ENCODE measurements at regions not wholly inside any gene's neighbourhood (a gene's known extent, or its start where the extent isn't known, plus 50 kb on each side); places are given as distances from the start of the nearest gene placed in this dataset.
A peak's percentile ranks its signal among the peaks of the same experiment; 100 is the strongest.

DNA sequence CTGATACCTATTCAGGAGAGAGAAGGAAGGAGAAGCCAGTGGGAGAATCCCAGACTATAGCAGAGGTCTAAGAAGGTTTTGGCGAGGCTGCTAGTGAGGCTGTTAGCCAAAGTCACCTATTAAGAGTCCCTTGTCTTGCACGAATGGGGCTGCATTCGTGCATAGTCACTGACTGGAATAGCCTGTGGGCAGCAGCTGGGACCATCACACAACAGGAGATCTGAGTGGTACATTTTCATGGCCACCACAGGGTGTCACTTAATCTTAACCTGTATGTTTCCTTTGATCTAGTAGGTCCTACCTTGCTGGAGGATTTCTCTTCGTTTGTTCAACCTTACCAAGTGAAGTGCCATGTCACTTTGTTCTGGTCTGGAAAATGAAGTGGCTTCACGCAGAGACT, 319.9 kb downstream of the BMPER start:
- H3K27ac Mint-ChIP-seq, result no peak overlapping the region; the same call in 1 of the 2 replicates
- peaks cover 4% of the 10 kb centered on the region for H3K27me3 Mint-ChIP-seq (ENCODE audit: low read depth)
- peaks cover 10% of the 10 kb centered on the region for H3K9me3 Mint-ChIP-seq
- ATAC-seq (peak; percentile 73), DNase-seq (ENCODE audit: low spot score) (no peak)
- H3K4me3 Mint-ChIP-seq, result no peak overlapping the region
- ChIA-PET CTCF (interaction anchor here (1.0 to 1.1 kb wide), 2 partner anchors 9 to 96 kb away, joined by 4 read pairs; no protein-coding TSS in a partner anchor), POLR2A (no interaction called here)
- no peak for TF ChIP-seq GRHL2 (CRISPR knock-in tag; IDR thresholded peaks at IDR 0.05; ENCODE audit: insufficient replicate concordance, severe bottlenecking)
- TF ChIP-seq, protein P1, sequence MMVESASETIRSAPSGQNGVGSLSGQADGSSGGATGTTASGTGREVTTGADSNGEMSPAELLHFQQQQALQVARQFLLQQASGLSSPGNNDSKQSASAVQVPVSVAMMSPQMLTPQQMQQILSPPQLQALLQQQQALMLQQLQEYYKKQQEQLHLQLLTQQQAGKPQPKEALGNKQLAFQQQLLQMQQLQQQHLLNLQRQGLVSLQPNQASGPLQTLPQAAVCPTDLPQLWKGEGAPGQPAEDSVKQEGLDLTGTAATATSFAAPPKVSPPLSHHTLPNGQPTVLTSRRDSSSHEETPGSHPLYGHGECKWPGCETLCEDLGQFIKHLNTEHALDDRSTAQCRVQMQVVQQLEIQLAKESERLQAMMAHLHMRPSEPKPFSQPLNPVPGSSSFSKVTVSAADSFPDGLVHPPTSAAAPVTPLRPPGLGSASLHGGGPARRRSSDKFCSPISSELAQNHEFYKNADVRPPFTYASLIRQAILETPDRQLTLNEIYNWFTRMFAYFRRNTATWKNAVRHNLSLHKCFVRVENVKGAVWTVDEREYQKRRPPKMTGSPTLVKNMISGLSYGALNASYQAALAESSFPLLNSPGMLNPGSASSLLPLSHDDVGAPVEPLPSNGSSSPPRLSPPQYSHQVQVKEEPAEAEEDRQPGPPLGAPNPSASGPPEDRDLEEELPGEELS (CRISPR knock-in tag; IDR thresholded peaks at IDR 0.05), result no peak
- TF ChIP-seq, protein P2, sequence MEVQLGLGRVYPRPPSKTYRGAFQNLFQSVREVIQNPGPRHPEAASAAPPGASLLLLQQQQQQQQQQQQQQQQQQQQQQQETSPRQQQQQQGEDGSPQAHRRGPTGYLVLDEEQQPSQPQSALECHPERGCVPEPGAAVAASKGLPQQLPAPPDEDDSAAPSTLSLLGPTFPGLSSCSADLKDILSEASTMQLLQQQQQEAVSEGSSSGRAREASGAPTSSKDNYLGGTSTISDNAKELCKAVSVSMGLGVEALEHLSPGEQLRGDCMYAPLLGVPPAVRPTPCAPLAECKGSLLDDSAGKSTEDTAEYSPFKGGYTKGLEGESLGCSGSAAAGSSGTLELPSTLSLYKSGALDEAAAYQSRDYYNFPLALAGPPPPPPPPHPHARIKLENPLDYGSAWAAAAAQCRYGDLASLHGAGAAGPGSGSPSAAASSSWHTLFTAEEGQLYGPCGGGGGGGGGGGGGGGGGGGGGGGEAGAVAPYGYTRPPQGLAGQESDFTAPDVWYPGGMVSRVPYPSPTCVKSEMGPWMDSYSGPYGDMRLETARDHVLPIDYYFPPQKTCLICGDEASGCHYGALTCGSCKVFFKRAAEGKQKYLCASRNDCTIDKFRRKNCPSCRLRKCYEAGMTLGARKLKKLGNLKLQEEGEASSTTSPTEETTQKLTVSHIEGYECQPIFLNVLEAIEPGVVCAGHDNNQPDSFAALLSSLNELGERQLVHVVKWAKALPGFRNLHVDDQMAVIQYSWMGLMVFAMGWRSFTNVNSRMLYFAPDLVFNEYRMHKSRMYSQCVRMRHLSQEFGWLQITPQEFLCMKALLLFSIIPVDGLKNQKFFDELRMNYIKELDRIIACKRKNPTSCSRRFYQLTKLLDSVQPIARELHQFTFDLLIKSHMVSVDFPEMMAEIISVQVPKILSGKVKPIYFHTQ (CRISPR knock-in tag; IDR thresholded peaks at IDR 0.05), result no peak
- TF ChIP-seq CREM (CRISPR knock-in tag; IDR thresholded peaks at IDR 0.05), result no peak
- TF ChIP-seq, protein P3, sequence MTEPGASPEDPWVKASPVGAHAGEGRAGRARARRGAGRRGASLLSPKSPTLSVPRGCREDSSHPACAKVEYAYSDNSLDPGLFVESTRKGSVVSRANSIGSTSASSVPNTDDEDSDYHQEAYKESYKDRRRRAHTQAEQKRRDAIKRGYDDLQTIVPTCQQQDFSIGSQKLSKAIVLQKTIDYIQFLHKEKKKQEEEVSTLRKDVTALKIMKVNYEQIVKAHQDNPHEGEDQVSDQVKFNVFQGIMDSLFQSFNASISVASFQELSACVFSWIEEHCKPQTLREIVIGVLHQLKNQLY (CRISPR knock-in tag; IDR thresholded peaks at IDR 0.05), result no peak
- TF ChIP-seq STAT6 (CRISPR knock-in tag; conservative IDR thresholded peaks at IDR 0.05; ENCODE audit: low read depth), result no peak
- TF ChIP-seq OVOL2 (CRISPR knock-in tag; IDR thresholded peaks at IDR 0.05; ENCODE audit: borderline replicate concordance), result no peak
- TF ChIP-seq, protein P4, sequence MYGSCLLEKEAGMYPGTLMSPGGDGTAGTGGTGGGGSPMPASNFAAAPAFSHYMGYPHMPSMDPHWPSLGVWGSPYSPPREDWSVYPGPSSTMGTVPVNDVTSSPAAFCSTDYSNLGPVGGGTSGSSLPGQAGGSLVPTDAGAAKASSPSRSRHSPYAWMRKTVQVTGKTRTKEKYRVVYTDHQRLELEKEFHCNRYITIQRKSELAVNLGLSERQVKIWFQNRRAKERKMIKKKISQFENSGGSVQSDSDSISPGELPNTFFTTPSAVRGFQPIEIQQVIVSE (CRISPR knock-in tag; IDR thresholded peaks at IDR 0.05; ENCODE audit: borderline replicate concordance), result no peak
- no peak for TF ChIP-seq ZNF232 (CRISPR knock-in tag; IDR thresholded peaks at IDR 0.05)
- no peak for TF ChIP-seq ZNF532 (CRISPR knock-in tag; IDR thresholded peaks at IDR 0.05; ENCODE audit: borderline replicate concordance)
- TF ChIP-seq, protein P5, sequence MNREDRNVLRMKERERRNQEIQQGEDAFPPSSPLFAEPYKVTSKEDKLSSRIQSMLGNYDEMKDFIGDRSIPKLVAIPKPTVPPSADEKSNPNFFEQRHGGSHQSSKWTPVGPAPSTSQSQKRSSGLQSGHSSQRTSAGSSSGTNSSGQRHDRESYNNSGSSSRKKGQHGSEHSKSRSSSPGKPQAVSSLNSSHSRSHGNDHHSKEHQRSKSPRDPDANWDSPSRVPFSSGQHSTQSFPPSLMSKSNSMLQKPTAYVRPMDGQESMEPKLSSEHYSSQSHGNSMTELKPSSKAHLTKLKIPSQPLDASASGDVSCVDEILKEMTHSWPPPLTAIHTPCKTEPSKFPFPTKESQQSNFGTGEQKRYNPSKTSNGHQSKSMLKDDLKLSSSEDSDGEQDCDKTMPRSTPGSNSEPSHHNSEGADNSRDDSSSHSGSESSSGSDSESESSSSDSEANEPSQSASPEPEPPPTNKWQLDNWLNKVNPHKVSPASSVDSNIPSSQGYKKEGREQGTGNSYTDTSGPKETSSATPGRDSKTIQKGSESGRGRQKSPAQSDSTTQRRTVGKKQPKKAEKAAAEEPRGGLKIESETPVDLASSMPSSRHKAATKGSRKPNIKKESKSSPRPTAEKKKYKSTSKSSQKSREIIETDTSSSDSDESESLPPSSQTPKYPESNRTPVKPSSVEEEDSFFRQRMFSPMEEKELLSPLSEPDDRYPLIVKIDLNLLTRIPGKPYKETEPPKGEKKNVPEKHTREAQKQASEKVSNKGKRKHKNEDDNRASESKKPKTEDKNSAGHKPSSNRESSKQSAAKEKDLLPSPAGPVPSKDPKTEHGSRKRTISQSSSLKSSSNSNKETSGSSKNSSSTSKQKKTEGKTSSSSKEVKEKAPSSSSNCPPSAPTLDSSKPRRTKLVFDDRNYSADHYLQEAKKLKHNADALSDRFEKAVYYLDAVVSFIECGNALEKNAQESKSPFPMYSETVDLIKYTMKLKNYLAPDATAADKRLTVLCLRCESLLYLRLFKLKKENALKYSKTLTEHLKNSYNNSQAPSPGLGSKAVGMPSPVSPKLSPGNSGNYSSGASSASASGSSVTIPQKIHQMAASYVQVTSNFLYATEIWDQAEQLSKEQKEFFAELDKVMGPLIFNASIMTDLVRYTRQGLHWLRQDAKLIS (CRISPR knock-in tag; IDR thresholded peaks at IDR 0.05; ENCODE audit: borderline replicate concordance), result no peak
- TF ChIP-seq, protein P6, sequence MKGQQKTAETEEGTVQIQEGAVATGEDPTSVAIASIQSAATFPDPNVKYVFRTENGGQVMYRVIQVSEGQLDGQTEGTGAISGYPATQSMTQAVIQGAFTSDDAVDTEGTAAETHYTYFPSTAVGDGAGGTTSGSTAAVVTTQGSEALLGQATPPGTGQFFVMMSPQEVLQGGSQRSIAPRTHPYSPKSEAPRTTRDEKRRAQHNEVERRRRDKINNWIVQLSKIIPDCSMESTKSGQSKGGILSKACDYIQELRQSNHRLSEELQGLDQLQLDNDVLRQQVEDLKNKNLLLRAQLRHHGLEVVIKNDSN (CRISPR knock-in tag; IDR thresholded peaks at IDR 0.05), result no peak
- no peak for TF ChIP-seq MXD4 (CRISPR knock-in tag; IDR thresholded peaks at IDR 0.05; ENCODE audit: borderline replicate concordance)
- TF ChIP-seq PREB (CRISPR knock-in tag; IDR thresholded peaks at IDR 0.05; ENCODE audit: borderline replicate concordance), result no peak
- H3K36me3 Mint-ChIP-seq, result peaks cover 8% of the 10 kb centered on the region; the same call in 1 of the 2 replicates
- peaks cover 31% of the 10 kb centered on the region for H3K4me1 Mint-ChIP-seq
